ENCODE measurements at regions not wholly inside any gene's neighbourhood (a gene's known extent, or its start where the extent isn't known, plus 50 kb on each side); places are given as distances from the start of the nearest gene placed in this dataset.
"Not testable (repeated sequence)": the region's sequence is repeated elsewhere in the genome, so short reads cannot be mapped to it uniquely, and the experiment has no call there.

DNA sequence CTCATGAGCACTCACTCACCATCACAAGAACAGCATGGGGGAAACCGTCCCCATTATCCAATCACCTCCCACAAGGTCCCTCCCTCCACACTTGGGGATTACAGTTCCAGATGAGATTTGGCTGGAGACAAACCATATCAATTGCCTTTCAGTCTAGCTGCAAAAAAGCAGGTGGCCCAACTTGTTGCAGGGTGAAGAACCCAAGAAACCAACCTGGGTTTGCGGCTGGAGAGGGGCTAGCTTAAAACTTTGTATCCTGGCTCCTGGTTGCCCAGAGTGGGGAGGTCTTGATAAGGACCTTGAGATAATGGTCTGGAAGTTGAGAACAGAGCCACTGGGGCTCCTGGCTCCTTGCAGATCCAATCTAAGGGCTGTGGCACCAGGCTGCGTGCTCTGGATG is 122.8 kb upstream of the PCBD1 start:
- Mint-ChIP-seq H3K27me3 (peaks cover 18% of the 10 kb centered on the region), H3K9me3 (no peaks in the 10 kb centered on the region), H3K36me3 (ENCODE audit: low read depth) (no peaks in the 10 kb centered on the region), H3K27ac (no peak overlapping the region), H3K4me3 (no peak overlapping the region), H3K4me1 (ENCODE audit: low read depth) (no peaks in the 10 kb centered on the region)
- ChIA-PET CTCF (no interaction called here), POLR2A (no interaction called here)
- H3K4me3 ChIP-seq (ENCODE audit: low read length): no peak overlapping the region
- no peaks in the 10 kb centered on the region for H3K36me3 ChIP-seq (ENCODE audit: insufficient read depth, low read length)
- intact Hi-C loops (cut with DNase I, micrococcal nuclease): no loop called here
- H3K27ac ChIP-seq (ENCODE audit: low read depth in 1 of 2, low read length in 2 of 2): no peak overlapping the region
- TF ChIP-seq, protein P1, sequence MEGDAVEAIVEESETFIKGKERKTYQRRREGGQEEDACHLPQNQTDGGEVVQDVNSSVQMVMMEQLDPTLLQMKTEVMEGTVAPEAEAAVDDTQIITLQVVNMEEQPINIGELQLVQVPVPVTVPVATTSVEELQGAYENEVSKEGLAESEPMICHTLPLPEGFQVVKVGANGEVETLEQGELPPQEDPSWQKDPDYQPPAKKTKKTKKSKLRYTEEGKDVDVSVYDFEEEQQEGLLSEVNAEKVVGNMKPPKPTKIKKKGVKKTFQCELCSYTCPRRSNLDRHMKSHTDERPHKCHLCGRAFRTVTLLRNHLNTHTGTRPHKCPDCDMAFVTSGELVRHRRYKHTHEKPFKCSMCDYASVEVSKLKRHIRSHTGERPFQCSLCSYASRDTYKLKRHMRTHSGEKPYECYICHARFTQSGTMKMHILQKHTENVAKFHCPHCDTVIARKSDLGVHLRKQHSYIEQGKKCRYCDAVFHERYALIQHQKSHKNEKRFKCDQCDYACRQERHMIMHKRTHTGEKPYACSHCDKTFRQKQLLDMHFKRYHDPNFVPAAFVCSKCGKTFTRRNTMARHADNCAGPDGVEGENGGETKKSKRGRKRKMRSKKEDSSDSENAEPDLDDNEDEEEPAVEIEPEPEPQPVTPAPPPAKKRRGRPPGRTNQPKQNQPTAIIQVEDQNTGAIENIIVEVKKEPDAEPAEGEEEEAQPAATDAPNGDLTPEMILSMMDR (IDR thresholded peaks at IDR 0.05): no peak
- H3K27me3 ChIP-seq (ENCODE audit: control insufficient read depth in 1 of 2, insufficient read depth in 2 of 2, low read length in 2 of 2): peaks cover 0 to 8% of the 10 kb centered on the region in 2 experiments
- no peak for ATAC-seq (ENCODE audit: poor library complexity)
- no peaks in the 10 kb centered on the region for H3K4me1 ChIP-seq (ENCODE audit: insufficient read depth, low read length)
- DNase-seq: no peak
- no peaks in the 10 kb centered on the region for H3K9me3 ChIP-seq (ENCODE audit: control insufficient read depth in 1 of 2, insufficient read depth in 1 of 2, low read length in 2 of 2)

DNA sequence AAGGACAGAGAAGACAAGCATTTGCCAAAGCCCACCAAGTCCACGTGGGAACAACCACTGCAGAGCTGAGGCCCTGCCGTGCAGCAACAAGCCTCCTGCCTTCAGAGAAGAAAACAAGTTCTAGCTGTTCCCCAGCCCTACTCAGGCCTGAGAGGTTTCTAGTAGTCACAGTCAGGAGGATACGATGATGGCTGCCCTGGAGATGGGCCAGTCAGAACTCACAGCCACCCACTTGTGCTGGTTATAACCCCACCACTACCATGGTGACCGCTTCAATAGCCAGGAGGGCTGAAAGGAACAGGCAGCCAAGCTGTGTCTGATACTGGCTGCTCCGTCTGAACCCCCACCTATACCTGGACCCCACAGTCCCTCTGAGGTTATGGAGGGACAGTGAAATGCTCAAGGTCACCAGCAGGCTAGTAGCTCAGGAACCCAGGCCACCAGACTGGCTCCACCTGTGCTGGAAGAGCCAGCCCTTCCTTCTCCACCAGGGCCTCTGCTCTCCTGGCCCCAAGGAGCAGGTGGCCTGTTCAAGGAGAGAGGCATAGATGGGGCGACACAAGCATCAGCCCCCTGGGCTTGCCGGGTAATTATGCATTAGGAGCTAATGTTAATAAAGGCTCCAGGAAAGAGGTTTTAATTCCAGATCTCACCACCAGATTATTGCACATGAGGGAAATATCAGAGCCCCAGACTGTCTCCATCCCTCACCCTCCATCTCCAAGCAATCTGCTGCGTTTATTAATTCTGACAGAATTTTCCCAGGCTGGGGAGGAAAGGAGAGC is 125.8 kb upstream of the PCBD1 start:
- Mint-ChIP-seq H3K27me3 (peaks cover 14% of the 10 kb centered on the region), H3K36me3 (ENCODE audit: low read depth) (no peaks in the 10 kb centered on the region), H3K9me3 (no peaks in the 10 kb centered on the region), H3K4me3 (no peak overlapping the region), H3K4me1 (ENCODE audit: low read depth) (no peaks in the 10 kb centered on the region), H3K27ac (no peak overlapping the region)
- Histone ChIP-seq H3K27me3 (ENCODE audit: control insufficient read depth in 1 of 2, insufficient read depth in 2 of 2, low read length in 2 of 2) (peaks cover 0 to 8% of the 10 kb centered on the region in 2 experiments), H3K4me1 (ENCODE audit: insufficient read depth, low read length) (no peaks in the 10 kb centered on the region), H3K4me3 (ENCODE audit: low read length) (no peak overlapping the region), H3K36me3 (ENCODE audit: insufficient read depth, low read length) (no peaks in the 10 kb centered on the region), H3K9me3 (ENCODE audit: control insufficient read depth in 1 of 2, insufficient read depth in 1 of 2, low read length in 2 of 2) (no peaks in the 10 kb centered on the region), H3K27ac (ENCODE audit: low read depth in 1 of 2, low read length in 2 of 2) (no peak overlapping the region)
- TF ChIP-seq, protein P1 (IDR thresholded peaks at IDR 0.05): no peak
- POLR2A ChIA-PET: no interaction called here
- ATAC-seq (ENCODE audit: poor library complexity) (no peak), DNase-seq (no peak)
- CTCF ChIA-PET: no interaction called here
- intact Hi-C loops (cut with DNase I, micrococcal nuclease): no loop called here

DNA sequence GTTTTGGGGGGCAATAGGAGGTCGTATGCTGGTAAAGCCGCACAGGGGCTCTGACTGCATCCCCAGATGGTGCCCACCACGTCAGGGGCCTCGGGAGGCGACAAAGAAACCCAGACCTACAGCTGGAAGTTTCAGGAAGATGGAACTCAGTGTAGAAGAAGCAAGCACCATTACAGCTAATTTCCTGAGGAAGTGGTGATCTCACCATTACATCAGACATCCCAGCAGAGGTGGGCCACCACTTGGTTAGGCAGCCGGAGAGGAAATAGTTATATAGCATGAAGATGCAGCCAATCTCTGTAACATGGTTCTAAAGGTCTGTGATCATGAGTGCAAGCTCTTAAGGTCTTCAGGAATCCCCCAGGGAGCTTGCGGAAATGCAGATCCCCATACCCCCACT is 127.3 kb upstream of the PCBD1 start:
- no peak overlapping the region for H3K4me3 Mint-ChIP-seq
- H3K27me3 ChIP-seq (ENCODE audit: control insufficient read depth in 1 of 2, insufficient read depth in 2 of 2, low read length in 2 of 2): peaks cover 0 to 8% of the 10 kb centered on the region in 2 experiments
- TF ChIP-seq, protein P1 (IDR thresholded peaks at IDR 0.05): no peak

DNA sequence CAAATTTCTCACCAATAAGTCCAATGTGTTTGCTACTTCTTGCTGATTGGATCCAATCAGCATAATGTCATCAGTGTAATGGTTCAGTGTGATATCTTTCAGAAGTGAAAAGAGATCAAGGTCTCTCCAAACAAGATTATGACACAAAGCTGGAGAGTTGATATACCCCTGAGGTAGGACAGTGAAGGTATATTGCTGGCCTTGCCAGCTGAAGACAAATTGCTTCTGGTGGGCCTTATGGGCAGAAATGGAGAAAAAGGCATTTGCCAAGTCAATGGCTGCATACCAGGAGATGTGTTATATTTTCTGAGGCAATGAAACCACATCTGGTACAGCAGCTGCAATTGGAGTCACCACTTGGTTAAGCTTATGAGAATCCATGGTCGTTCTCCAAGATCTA is 131.7 kb upstream of the PCBD1 start:
- CTCF ChIA-PET; H3K9me3 ChIP-seq (ENCODE audit: control insufficient read depth in 1 of 2, insufficient read depth in 1 of 2, low read length in 2 of 2); H3K36me3 ChIP-seq (ENCODE audit: insufficient read depth, low read length); DNase-seq; H3K27ac ChIP-seq (ENCODE audit: low read depth in 1 of 2, low read length in 2 of 2); H3K4me3 ChIP-seq (ENCODE audit: low read length); H3K4me1 ChIP-seq (ENCODE audit: insufficient read depth, low read length); H3K27me3 ChIP-seq (ENCODE audit: control insufficient read depth in 1 of 2, insufficient read depth in 2 of 2, low read length in 2 of 2); H3K9me3 Mint-ChIP-seq; intact Hi-C loops (cut with DNase I, micrococcal nuclease); ATAC-seq (ENCODE audit: poor library complexity); POLR2A ChIA-PET; H3K27ac Mint-ChIP-seq; H3K4me3 Mint-ChIP-seq; H3K36me3 Mint-ChIP-seq (ENCODE audit: low read depth); H3K4me1 Mint-ChIP-seq (ENCODE audit: low read depth): not testable (repeated sequence)
- peaks cover 11% of the 10 kb centered on the region for H3K27me3 Mint-ChIP-seq

More for the DNA sequence above, 127.3 kb upstream of the PCBD1 start:
- DNase-seq: no peak
- Histone ChIP-seq H3K27ac (ENCODE audit: low read depth in 1 of 2, low read length in 2 of 2) (no peak overlapping the region), H3K4me1 (ENCODE audit: insufficient read depth, low read length) (no peaks in the 10 kb centered on the region), H3K4me3 (ENCODE audit: low read length) (no peak overlapping the region), H3K9me3 (ENCODE audit: control insufficient read depth in 1 of 2, insufficient read depth in 1 of 2, low read length in 2 of 2) (no peaks in the 10 kb centered on the region), H3K36me3 (ENCODE audit: insufficient read depth, low read length) (no peaks in the 10 kb centered on the region)
- Mint-ChIP-seq H3K4me1 (ENCODE audit: low read depth) (no peaks in the 10 kb centered on the region), H3K9me3 (no peaks in the 10 kb centered on the region), H3K27me3 (peaks cover 14% of the 10 kb centered on the region), H3K36me3 (ENCODE audit: low read depth) (no peaks in the 10 kb centered on the region), H3K27ac (no peak overlapping the region)
- intact Hi-C loops (cut with DNase I, micrococcal nuclease): no loop called here
- CTCF ChIA-PET: interaction anchor here (0.7 kb wide), 1 partner anchor 182 kb away, joined by 3 read pairs; no protein-coding TSS in a partner anchor
- POLR2A ChIA-PET: no interaction called here
- no peak for ATAC-seq (ENCODE audit: poor library complexity)

All from CD4-positive, alpha-beta T cell (primary cell).